Neural cell (in vitro differentiated cells): ENCODE measurements at regions not wholly inside any gene's neighbourhood (a gene's known extent, or its start where the extent isn't known, plus 50 kb on each side); places are given as distances from the start of the nearest gene placed in this dataset.

Experiments
- H2AFZ ChIP-seq: fragments of 200-600, 300-800 bp; sonication (generic), shearing (Covaris generic); 2 replicates; pipeline ENCODE4 v1.6.0; 2014; ENCODE audit warnings: low read depth, mild to moderate bottlenecking, antibody characterized with exemption, low read length, moderate library complexity
- H3F3A ChIP-seq: fragments of 200-600 bp; shearing (Covaris generic); 2 replicates; pipeline ENCODE4 v1.6.1; 2016; ENCODE audit warnings: mild to moderate bottlenecking, moderate library complexity, mixed read lengths, antibody characterized with exemption, low read length; ENCODE audit not compliant: insufficient read depth, poor library complexity, severe bottlenecking
- H3K27ac ChIP-seq: fragments of 200-600, 300-800 bp; sonication (generic), shearing (Covaris generic); 2 replicates; pipeline ENCODE4 v1.5.1; 2014; ENCODE audit warnings: mild to moderate bottlenecking, low read length, moderate library complexity
- H3K27me3 ChIP-seq: fragments of 300-800, 200-600 bp; sonication (generic), shearing (Covaris generic); 2 replicates; pipeline ENCODE4 v1.6.0; 2014; ENCODE audit warnings: mild to moderate bottlenecking, low read depth, low read length, moderate library complexity; ENCODE audit not compliant: insufficient read depth
- H3K36me3 ChIP-seq: fragments of 300-800, 200-600 bp; sonication (generic), shearing (Covaris generic); 2 replicates; pipeline ENCODE4 v1.5.1; 2014; ENCODE audit warnings: mild to moderate bottlenecking, antibody characterized with exemption, low read length, moderate library complexity; ENCODE audit not compliant: insufficient read depth
- H3K4me2 ChIP-seq: fragments of 300-800, 200-600 bp; sonication (generic), shearing (Covaris generic); 2 replicates; pipeline ENCODE4 v1.6.0; 2014; ENCODE audit warnings: mild to moderate bottlenecking, low read length
- H3K4me3 ChIP-seq: fragments of 300-800, 200-600 bp; sonication (generic), shearing (Covaris generic); 2 replicates; pipeline ENCODE4 v1.5.1; 2014; ENCODE audit warnings: mild to moderate bottlenecking, low read length, moderate library complexity
- H3K79me2 ChIP-seq: fragments of 200-600 bp; shearing (Covaris generic); replicated peaks from 2 replicates; pipeline ENCODE4 v1.6.0; 2014; ENCODE audit warnings: mild to moderate bottlenecking, low read length, moderate library complexity; ENCODE audit not compliant: insufficient read depth
- H3K9ac ChIP-seq: fragments of 300-800, 200-600 bp; sonication (generic), shearing (Covaris generic); 2 replicates; pipeline ENCODE4 v1.6.1; 2016; ENCODE audit warnings: mild to moderate bottlenecking, low read length, mixed read lengths
- H3K9me2 ChIP-seq: fragments of 200-600 bp; shearing (Covaris generic); 2 replicates; pipeline ENCODE4 v1.6.1; 2016; ENCODE audit warnings: mild to moderate bottlenecking, low read length, mixed read lengths; ENCODE audit not compliant: insufficient read depth
- H3K9me3 ChIP-seq: fragments of 200-600, 300-800 bp; sonication (generic), shearing (Covaris generic); 2 replicates; pipeline ENCODE4 v1.6.1; 2016; ENCODE audit warnings: mild to moderate bottlenecking, mixed run types, low read length, moderate library complexity, mixed read lengths
- H4K20me1 ChIP-seq: fragments of 200-600 bp; shearing (Covaris generic); 2 replicates; pipeline ENCODE4 v1.6.1; 2016; ENCODE audit warnings: mild to moderate bottlenecking, mixed run types; ENCODE audit not compliant: insufficient read depth
- CTCF ChIP-seq: fragments of 450-650 bp; IDR thresholded peaks from 2 replicates; pipeline ENCODE4 v1.5.1; 2014; ENCODE audit warnings: antibody characterized with exemption, mild to moderate bottlenecking, moderate library complexity; ENCODE audit not compliant: poor library complexity, severe bottlenecking
- EP300 ChIP-seq: fragments of 450-650 bp; conservative IDR thresholded peaks from 2 replicates; pipeline ENCODE4 v1.6.1; 2014; ENCODE audit warnings: antibody characterized with exemption, mild to moderate bottlenecking, moderate library complexity; ENCODE audit not compliant: poor library complexity, severe bottlenecking
- EZH2 ChIP-seq: fragments of 200-600, 300-800 bp; shearing (Covaris generic), sonication (generic); IDR thresholded peaks from 2 replicates; pipeline ENCODE4 v1.6.1; 2014; ENCODE audit warnings: antibody characterized with exemption, low read length, borderline replicate concordance, mild to moderate bottlenecking; ENCODE audit not compliant: insufficient read depth, poor library complexity, severe bottlenecking
- MXI1 ChIP-seq: fragments of 450-650 bp; conservative IDR thresholded peaks from 2 replicates; pipeline ENCODE4 v1.6.1; 2014; ENCODE audit warnings: antibody characterized with exemption, mild to moderate bottlenecking; ENCODE audit not compliant: poor library complexity, severe bottlenecking
- POLR2AphosphoS5 ChIP-seq: IDR thresholded peaks from 2 replicates; pipeline ENCODE4 v1.6.1; 2012
- RAD21 ChIP-seq: fragments of 450-650 bp; conservative IDR thresholded peaks from 2 replicates; pipeline ENCODE4 v1.6.1; 2014; ENCODE audit warnings: antibody characterized with exemption, mild to moderate bottlenecking, moderate library complexity
- REST ChIP-seq: IDR thresholded peaks from 2 replicates; pipeline ENCODE4 v1.6.1; 2012; ENCODE audit warnings: borderline replicate concordance
- SMC3 ChIP-seq: fragments of 450-650 bp; conservative IDR thresholded peaks from 2 replicates; pipeline ENCODE4 v1.6.1; 2014; ENCODE audit warnings: antibody characterized with exemption, mild to moderate bottlenecking, moderate library complexity; ENCODE audit not compliant: poor library complexity
- TAF1 ChIP-seq: IDR thresholded peaks from 2 replicates; pipeline ENCODE4 v1.6.1; 2012; ENCODE audit warnings: low read depth

DNA sequence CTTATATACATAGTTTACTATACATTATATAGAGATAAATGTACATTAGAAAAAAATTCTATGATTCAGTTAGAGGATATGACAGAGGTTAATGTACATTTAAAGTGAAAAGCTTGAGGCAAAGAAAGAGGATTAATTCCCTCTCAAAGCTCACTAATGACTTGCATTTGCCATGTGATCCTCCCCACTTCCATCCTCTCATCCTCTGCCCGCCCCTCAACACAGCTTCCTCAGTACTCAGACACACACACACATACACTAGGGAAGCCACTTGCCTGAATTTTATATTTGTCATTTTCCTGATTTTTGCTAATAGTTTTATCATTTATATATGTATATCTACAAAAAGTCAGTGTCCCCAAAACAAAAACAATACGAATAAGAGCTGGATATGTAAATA lies 764.5 kb downstream of the EFNA5 start:
- H3K9ac ChIP-seq: no peak overlapping the region
- no peaks in the 10 kb centered on the region for H4K20me1 ChIP-seq
- H3K9me2 ChIP-seq: no peaks in the 10 kb centered on the region
- H3K9me3 ChIP-seq: no peaks in the 10 kb centered on the region
- no peak for TF ChIP-seq EP300
- no peak for TF ChIP-seq REST
- TF ChIP-seq RAD21: no peak
- no peak for TF ChIP-seq CTCF
- no peak for TF ChIP-seq EZH2
- no peak for TF ChIP-seq POLR2AphosphoS5
- no peak for TF ChIP-seq TAF1
- no peak for TF ChIP-seq SMC3
- no peak for TF ChIP-seq MXI1
- H3F3A ChIP-seq: no peaks in the 10 kb centered on the region
- no peak overlapping the region for H3K4me2 ChIP-seq
- H3K79me2 ChIP-seq: no peaks in the 10 kb centered on the region
- H2AFZ ChIP-seq: no peak overlapping the region
- no peaks in the 10 kb centered on the region for H3K27me3 ChIP-seq
- H3K4me3 ChIP-seq: no peak overlapping the region
- H3K36me3 ChIP-seq: no peaks in the 10 kb centered on the region
- no peak overlapping the region for H3K27ac ChIP-seq

DNA sequence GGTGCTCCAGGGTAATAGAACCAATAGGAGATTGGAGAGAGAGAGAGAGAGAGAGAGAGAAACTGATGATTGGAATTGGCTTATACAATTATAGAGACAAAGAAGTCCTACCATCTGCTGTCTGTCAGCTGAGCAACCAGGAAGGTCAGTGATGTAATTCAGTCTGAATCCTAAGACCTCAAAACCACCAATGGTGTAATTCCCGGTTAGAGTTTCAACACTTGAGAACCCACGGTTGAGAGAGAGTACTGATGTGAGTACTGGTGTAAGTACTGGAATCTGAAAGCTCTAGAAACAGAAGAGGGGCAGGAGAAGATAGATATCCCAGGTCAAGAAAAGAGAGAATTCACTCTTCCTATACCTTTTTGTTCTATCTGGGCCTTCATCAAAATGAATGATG lies 775.8 kb downstream of the EFNA5 start:
- no peak overlapping the region for H3K4me2 ChIP-seq
- H3K9ac ChIP-seq: no peak overlapping the region
- H3K36me3 ChIP-seq: no peaks in the 10 kb centered on the region
- no peak overlapping the region for H3K27ac ChIP-seq
- no peaks in the 10 kb centered on the region for H3K9me3 ChIP-seq
- H3K9me2 ChIP-seq: no peaks in the 10 kb centered on the region
- no peak for TF ChIP-seq REST
- TF ChIP-seq POLR2AphosphoS5: no peak
- no peak for TF ChIP-seq TAF1
- TF ChIP-seq EP300: no peak
- TF ChIP-seq CTCF: no peak
- no peak for TF ChIP-seq MXI1
- TF ChIP-seq RAD21: no peak
- TF ChIP-seq SMC3: no peak
- TF ChIP-seq EZH2: no peak
- H3K4me3 ChIP-seq: no peak overlapping the region
- no peaks in the 10 kb centered on the region for H3K27me3 ChIP-seq
- no peak overlapping the region for H2AFZ ChIP-seq
- no peaks in the 10 kb centered on the region for H3F3A ChIP-seq
- H3K79me2 ChIP-seq: no peaks in the 10 kb centered on the region
- no peaks in the 10 kb centered on the region for H4K20me1 ChIP-seq
